PC-9 (cell line): ENCODE measurements at regions not wholly inside any gene's neighbourhood (a gene's known extent, or its start where the extent isn't known, plus 50 kb on each side); places are given as distances from the start of the nearest gene placed in this dataset.

Experiments
- EZH2 ChIP-seq: fragments of 200-600 bp; sonication (generic); IDR thresholded peaks from 2 replicates; pipeline ENCODE4 v1.8.0; 2017; ENCODE audit warnings: antibody characterized with exemption, low read depth
- TF ChIP-seq, protein P1 (sequence below): fragments of 200-600 bp; sonication (generic); conservative IDR thresholded peaks from 2 replicates; pipeline ENCODE4 v1.6.1; 2017; ENCODE audit warnings: mixed run types, antibody characterized with exemption, mild to moderate bottlenecking, moderate library complexity

- TF ChIP-seq, protein P1, sequence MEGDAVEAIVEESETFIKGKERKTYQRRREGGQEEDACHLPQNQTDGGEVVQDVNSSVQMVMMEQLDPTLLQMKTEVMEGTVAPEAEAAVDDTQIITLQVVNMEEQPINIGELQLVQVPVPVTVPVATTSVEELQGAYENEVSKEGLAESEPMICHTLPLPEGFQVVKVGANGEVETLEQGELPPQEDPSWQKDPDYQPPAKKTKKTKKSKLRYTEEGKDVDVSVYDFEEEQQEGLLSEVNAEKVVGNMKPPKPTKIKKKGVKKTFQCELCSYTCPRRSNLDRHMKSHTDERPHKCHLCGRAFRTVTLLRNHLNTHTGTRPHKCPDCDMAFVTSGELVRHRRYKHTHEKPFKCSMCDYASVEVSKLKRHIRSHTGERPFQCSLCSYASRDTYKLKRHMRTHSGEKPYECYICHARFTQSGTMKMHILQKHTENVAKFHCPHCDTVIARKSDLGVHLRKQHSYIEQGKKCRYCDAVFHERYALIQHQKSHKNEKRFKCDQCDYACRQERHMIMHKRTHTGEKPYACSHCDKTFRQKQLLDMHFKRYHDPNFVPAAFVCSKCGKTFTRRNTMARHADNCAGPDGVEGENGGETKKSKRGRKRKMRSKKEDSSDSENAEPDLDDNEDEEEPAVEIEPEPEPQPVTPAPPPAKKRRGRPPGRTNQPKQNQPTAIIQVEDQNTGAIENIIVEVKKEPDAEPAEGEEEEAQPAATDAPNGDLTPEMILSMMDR = no peak
- no peak for TF ChIP-seq EZH2
Measured at GRCh38 chr12:107207931-107208525, 114.7 kb upstream of the CRY1 start.
